ENCODE measurements at regions not wholly inside any gene's neighbourhood (a gene's known extent, or its start where the extent isn't known, plus 50 kb on each side); places are given as distances from the start of the nearest gene placed in this dataset.

DNA sequence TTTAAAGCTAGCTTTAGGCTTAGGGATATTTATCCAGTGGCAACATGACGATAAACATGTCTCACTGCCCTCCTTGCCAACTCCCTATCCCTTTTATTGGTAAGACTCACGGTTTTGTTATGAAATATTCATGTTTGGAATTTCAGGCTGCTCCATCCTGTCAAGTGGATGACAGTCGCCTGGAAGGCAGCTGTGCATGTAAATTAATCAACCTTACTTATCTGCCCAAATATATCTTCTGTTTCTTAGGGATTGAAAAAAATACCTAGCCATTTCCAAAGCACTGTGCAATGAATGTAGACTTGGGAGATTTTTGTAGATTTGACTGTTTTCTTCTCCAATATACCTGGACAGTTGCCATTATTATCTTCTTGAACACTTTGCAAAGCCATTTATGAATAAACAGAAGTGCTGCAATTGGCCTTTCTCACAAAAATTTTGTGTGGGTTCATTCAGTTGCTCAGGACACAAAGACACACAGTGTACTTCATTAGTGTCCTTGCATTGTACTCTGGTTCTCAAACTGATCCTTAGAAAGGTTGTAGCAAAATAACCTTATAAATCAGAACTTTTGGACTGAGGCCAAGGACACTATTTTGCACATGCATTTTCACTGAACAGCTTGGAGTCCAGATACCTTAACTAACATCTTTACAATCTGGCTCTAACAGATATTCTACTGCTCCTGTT is 889.4 kb upstream of the SEMA6A start:
- TF ChIP-seq, protein P1, sequence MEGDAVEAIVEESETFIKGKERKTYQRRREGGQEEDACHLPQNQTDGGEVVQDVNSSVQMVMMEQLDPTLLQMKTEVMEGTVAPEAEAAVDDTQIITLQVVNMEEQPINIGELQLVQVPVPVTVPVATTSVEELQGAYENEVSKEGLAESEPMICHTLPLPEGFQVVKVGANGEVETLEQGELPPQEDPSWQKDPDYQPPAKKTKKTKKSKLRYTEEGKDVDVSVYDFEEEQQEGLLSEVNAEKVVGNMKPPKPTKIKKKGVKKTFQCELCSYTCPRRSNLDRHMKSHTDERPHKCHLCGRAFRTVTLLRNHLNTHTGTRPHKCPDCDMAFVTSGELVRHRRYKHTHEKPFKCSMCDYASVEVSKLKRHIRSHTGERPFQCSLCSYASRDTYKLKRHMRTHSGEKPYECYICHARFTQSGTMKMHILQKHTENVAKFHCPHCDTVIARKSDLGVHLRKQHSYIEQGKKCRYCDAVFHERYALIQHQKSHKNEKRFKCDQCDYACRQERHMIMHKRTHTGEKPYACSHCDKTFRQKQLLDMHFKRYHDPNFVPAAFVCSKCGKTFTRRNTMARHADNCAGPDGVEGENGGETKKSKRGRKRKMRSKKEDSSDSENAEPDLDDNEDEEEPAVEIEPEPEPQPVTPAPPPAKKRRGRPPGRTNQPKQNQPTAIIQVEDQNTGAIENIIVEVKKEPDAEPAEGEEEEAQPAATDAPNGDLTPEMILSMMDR (IDR thresholded peaks at IDR 0.05; ENCODE audit: low read depth, low read length, poor library complexity, severe bottlenecking), result no peak
- no peak for TF ChIP-seq EZH2phosphoT487 (IDR thresholded peaks at IDR 0.05; ENCODE audit: borderline replicate concordance, low read length)
